ENCODE measurements at regions not wholly inside any gene's neighbourhood (a gene's known extent, or its start where the extent isn't known, plus 50 kb on each side); places are given as distances from the start of the nearest gene placed in this dataset.

GRCh38 chr14:94890785-94891184 is 120.9 kb upstream of the GSC start:
- TF ChIP-seq EP300 (IDR thresholded peaks at IDR 0.05): no peak
- no peak for TF ChIP-seq POLR2AphosphoS5 (IDR thresholded peaks at IDR 0.05)
